ENCODE measurements at regions not wholly inside any gene's neighbourhood (a gene's known extent, or its start where the extent isn't known, plus 50 kb on each side); places are given as distances from the start of the nearest gene placed in this dataset.

GRCh38 chr12:84572196-84572595 is 340.4 kb downstream of the SLC6A15 start:
- H3K4me3 ChIP-seq (replicated peaks; ENCODE audit: low read depth, low read length), result no peak overlapping the region
- TF ChIP-seq CTCF (IDR thresholded peaks at IDR 0.05; ENCODE audit: low read length, missing control alignments), result no peak
- no peak for DNase-seq (ENCODE audit: low read depth)

- no peak for TF ChIP-seq CTCF (IDR thresholded peaks at IDR 0.05; ENCODE audit: low read length, missing control alignments)
- no peak for DNase-seq (ENCODE audit: low read depth)
These were observed 350.3 kb downstream of the SLC6A15 start for GRCh38 chr12:84562331-84562730.

GRCh38 chr12:84561351-84561750 is 351.2 kb downstream of the SLC6A15 start:
- no peak for TF ChIP-seq CTCF (IDR thresholded peaks at IDR 0.05; ENCODE audit: low read length, missing control alignments)
- DNase-seq (ENCODE audit: low read depth), result no peak
- H3K4me3 ChIP-seq (replicated peaks; ENCODE audit: low read depth, low read length), result no peak overlapping the region

More at GRCh38 chr12:84562331-84562730, 350.3 kb downstream of the SLC6A15 start:
- H3K4me3 ChIP-seq (replicated peaks; ENCODE audit: low read depth, low read length), result no peak overlapping the region

GRCh38 chr12:84554199-84554723 is 358.3 kb downstream of the SLC6A15 start:
- no peak for DNase-seq (ENCODE audit: low read depth)
- no peak overlapping the region for H3K4me3 ChIP-seq (replicated peaks; ENCODE audit: low read depth, low read length)
- TF ChIP-seq CTCF (IDR thresholded peaks at IDR 0.05; ENCODE audit: low read length, missing control alignments), result no peak

- DNase-seq (ENCODE audit: low read depth), result no peak
- no peak for TF ChIP-seq CTCF (IDR thresholded peaks at IDR 0.05; ENCODE audit: low read length, missing control alignments)
- H3K4me3 ChIP-seq (replicated peaks; ENCODE audit: low read depth, low read length), result no peak overlapping the region
These were observed 359.1 kb downstream of the SLC6A15 start for GRCh38 chr12:84553331-84554117.

- TF ChIP-seq CTCF (IDR thresholded peaks at IDR 0.05; ENCODE audit: low read length, missing control alignments), result no peak
- no peak overlapping the region for H3K4me3 ChIP-seq (replicated peaks; ENCODE audit: low read depth, low read length)
- no peak for DNase-seq (ENCODE audit: low read depth)
These were observed 361.2 kb downstream of the SLC6A15 start for GRCh38 chr12:84551373-84551772.

- H3K4me3 ChIP-seq (replicated peaks; ENCODE audit: low read depth, low read length), result no peak overlapping the region
- TF ChIP-seq CTCF (IDR thresholded peaks at IDR 0.05; ENCODE audit: low read length, missing control alignments), result no peak
- no peak for DNase-seq (ENCODE audit: low read depth)
These were observed 362.1 kb downstream of the SLC6A15 start for GRCh38 chr12:84550518-84550917.
